ENCODE measurements at regions not wholly inside any gene's neighbourhood (a gene's known extent, or its start where the extent isn't known, plus 50 kb on each side); places are given as distances from the start of the nearest gene placed in this dataset.
A peak's percentile ranks its signal among the peaks of the same experiment; 100 is the strongest.

- no peaks in the 10 kb centered on the region for H3K36me3 ChIP-seq (replicated peaks in 1 of 2; ENCODE audit: insufficient read depth in 1 of 2, low read depth in 2 of 2)
- no peaks in the 10 kb centered on the region for H3K27me3 ChIP-seq
- H3K4me1 ChIP-seq = no peaks in the 10 kb centered on the region
- DNase-seq = no peak
- intact Hi-C loops (cut with DNase I) = no loop called here
- no peak overlapping the region for H3K4me3 ChIP-seq
- no peaks in the 10 kb centered on the region for H3K9me3 ChIP-seq
- no peak for TF ChIP-seq POLR2A (IDR thresholded peaks at IDR 0.05)
- no peak for ATAC-seq
- no peak overlapping the region for H3K27ac ChIP-seq
- WGBS, 2 donors = 55 to 65% methylated on average over 4 of the region's 4 CpGs
Observed at GRCh38 chr3:80807577-80807976, 953.9 kb downstream of the GBE1 start.

GRCh38 chr3:80806673-80807072 lies 954.8 kb downstream of the GBE1 start:
- no peaks in the 10 kb centered on the region for H3K36me3 ChIP-seq (replicated peaks in 1 of 2; ENCODE audit: insufficient read depth in 1 of 2, low read depth in 2 of 2)
- H3K4me3 ChIP-seq = no peak overlapping the region
- ATAC-seq (no peak), DNase-seq (no peak)
- H3K27ac ChIP-seq = no peak overlapping the region
- intact Hi-C loops (cut with DNase I) = no loop called here
- no peaks in the 10 kb centered on the region for H3K9me3 ChIP-seq
- WGBS, 2 donors = 51 to 53% methylated on average over 4 of the region's 4 CpGs
- TF ChIP-seq POLR2A (IDR thresholded peaks at IDR 0.05) = no peak
- TF ChIP-seq CTCF (IDR thresholded peaks at IDR 0.05) = no peak
- H3K27me3 ChIP-seq = no peaks in the 10 kb centered on the region
- no peaks in the 10 kb centered on the region for H3K4me1 ChIP-seq

- no peaks in the 10 kb centered on the region for H3K9me3 ChIP-seq
- ATAC-seq (no peak), DNase-seq (no peak)
- no peaks in the 10 kb centered on the region for H3K36me3 ChIP-seq (replicated peaks in 1 of 2; ENCODE audit: insufficient read depth in 1 of 2, low read depth in 2 of 2)
- intact Hi-C loops (cut with DNase I) = no loop called here
- WGBS, 2 donors = 96 to 98% methylated on average over 2 of the region's 2 CpGs
- no peaks in the 10 kb centered on the region for H3K4me1 ChIP-seq
- no peaks in the 10 kb centered on the region for H3K27me3 ChIP-seq
- TF ChIP-seq POLR2A (IDR thresholded peaks at IDR 0.05) (no peak), CTCF (IDR thresholded peaks at IDR 0.05) (no peak)
- no peak overlapping the region for H3K27ac ChIP-seq
- H3K4me3 ChIP-seq = no peak overlapping the region
Observed at GRCh38 chr3:80788914-80789313, 972.5 kb downstream of the GBE1 start.

- WGBS, 2 donors = 49 to 74% methylated on average over 1 of the region's 1 CpG
- Histone ChIP-seq H3K4me3 (no peak overlapping the region), H3K27me3 (no peaks in the 10 kb centered on the region), H3K27ac (no peak overlapping the region), H3K4me1 (no peaks in the 10 kb centered on the region), H3K36me3 (replicated peaks in 1 of 2; ENCODE audit: insufficient read depth in 1 of 2, low read depth in 2 of 2) (no peaks in the 10 kb centered on the region), H3K9me3 (no peaks in the 10 kb centered on the region)
- ATAC-seq (no peak), DNase-seq (no peak)
- intact Hi-C loops (cut with DNase I) = no loop called here
- TF ChIP-seq CTCF (IDR thresholded peaks at IDR 0.05) (no peak), POLR2A (IDR thresholded peaks at IDR 0.05) (no peak)
Observed at GRCh38 chr3:80785875-80786274, 975.6 kb downstream of the GBE1 start.

- Histone ChIP-seq H3K27ac (no peak overlapping the region), H3K36me3 (replicated peaks in 1 of 2; ENCODE audit: insufficient read depth in 1 of 2, low read depth in 2 of 2) (no peaks in the 10 kb centered on the region), H3K4me1 (no peaks in the 10 kb centered on the region), H3K4me3 (no peak overlapping the region), H3K27me3 (no peaks in the 10 kb centered on the region), H3K9me3 (no peaks in the 10 kb centered on the region)
- ATAC-seq = no peak
- intact Hi-C loops (cut with DNase I) = no loop called here
- TF ChIP-seq POLR2A (IDR thresholded peaks at IDR 0.05) = no peak
- TF ChIP-seq CTCF (IDR thresholded peaks at IDR 0.05) = peak in 1 of 7 experiments; percentile 6
- WGBS, 2 donors = 33 to 41% methylated on average over 3 of the region's 3 CpGs
- DNase-seq = no peak
Observed at GRCh38 chr3:80785475-80785874, 976.0 kb downstream of the GBE1 start.
